Esophagus squamous epithelium (tissue), 4 donors: ENCODE measurements at regions not wholly inside any gene's neighbourhood (a gene's known extent, or its start where the extent isn't known, plus 50 kb on each side); places are given as distances from the start of the nearest gene placed in this dataset.

Experiments used
- CTCF ChIP-seq, 6 experiments: fragments of 450-650 bp in 4 of 6; fragments of 200-600 bp in 2 of 6; sonication (generic) in 2 of 6; IDR thresholded peaks; one replicate each; pipeline ENCODE4 v1.5.1; 2016 to 2019; ENCODE audit warnings: antibody characterized with exemption in 6 of 6, mild to moderate bottlenecking in 4 of 6, moderate library complexity in 4 of 6
- POLR2A ChIP-seq, 4 donors: fragments of 450-650 bp; IDR thresholded peaks; one replicate each; pipeline ENCODE4 v1.6.1; 2017; ENCODE audit warnings: antibody characterized with exemption in 4 of 4, mild to moderate bottlenecking in 4 of 4, moderate library complexity in 3 of 4

- TF ChIP-seq CTCF (IDR thresholded peaks at IDR 0.05) (no peak), POLR2A (IDR thresholded peaks at IDR 0.05) (no peak)
These were observed 193.3 kb downstream of the PALM2AKAP2 start for GRCh38 chr9:109973336-109973735.
